G401 (cell line): ENCODE measurements at regions not wholly inside any gene's neighbourhood (a gene's known extent, or its start where the extent isn't known, plus 50 kb on each side); places are given as distances from the start of the nearest gene placed in this dataset.

Experiments used
- DNase-seq: peaks from one replicate; pipeline ENCODE4 v3.0.0-alpha.2; 2015; ENCODE audit warnings: low spot score
- in situ Hi-C: cut with HindIII; loops from 2 replicates; pipeline ENCODE4 v1.10.0; 2016; ENCODE audit warnings: low sequenced_read_pairs, mixed read lengths

DNA sequence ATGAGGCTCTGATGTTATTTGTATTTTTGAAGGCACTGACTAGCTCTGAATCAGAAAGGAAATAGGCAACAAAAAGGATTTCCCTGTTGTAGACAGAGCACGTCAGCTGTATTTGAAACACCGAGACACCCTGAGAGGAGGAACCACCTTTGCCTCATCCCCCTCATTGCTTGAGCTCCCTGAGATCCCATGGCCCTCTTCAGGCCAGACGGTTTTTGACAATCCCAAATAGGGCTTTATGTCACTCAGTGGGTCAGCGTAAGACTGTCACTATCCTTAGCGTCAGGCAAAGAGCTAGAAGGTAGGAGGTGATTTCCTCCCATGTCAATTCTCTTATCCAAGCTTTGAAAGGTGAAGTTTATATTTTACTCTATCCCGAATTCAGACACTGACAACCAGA lies 254.3 kb downstream of the ZNF621 start:
- in situ Hi-C loops = no loop called here
- peak; percentile 12 for DNase-seq

DNA sequence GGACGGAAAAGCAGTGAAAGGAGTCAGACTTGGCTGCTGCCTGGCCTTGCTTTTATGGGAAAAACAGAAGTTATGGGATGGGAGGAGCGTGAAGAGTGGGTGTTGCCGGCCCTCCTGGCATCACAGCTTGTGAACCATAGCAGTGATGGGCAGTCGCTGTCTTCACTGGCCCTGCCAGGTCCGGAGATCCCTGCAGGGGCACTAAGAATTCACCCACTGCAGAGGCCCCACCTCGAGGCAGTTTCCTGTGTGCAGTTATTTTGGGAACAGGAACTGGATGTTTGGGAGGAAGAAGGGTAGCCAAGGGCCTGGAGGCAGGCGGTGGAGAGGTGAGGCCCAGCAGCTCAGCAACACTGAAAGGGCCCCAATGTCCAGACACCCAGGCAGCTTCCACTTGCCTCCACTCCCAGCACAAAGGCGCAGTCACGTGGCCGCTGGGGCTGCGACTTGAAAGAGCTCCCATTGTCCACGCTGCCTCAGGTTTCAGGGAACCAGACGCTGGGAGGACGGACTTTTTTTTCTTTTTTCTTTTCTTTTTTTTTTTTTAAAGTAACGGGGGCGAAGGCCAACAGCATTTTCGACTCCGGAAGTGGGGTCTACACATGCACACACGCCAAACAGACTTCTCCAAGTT lies 255.6 kb downstream of the ZNF621 start:
- peak; percentile 86 for DNase-seq
- in situ Hi-C loops = no loop called here

DNA sequence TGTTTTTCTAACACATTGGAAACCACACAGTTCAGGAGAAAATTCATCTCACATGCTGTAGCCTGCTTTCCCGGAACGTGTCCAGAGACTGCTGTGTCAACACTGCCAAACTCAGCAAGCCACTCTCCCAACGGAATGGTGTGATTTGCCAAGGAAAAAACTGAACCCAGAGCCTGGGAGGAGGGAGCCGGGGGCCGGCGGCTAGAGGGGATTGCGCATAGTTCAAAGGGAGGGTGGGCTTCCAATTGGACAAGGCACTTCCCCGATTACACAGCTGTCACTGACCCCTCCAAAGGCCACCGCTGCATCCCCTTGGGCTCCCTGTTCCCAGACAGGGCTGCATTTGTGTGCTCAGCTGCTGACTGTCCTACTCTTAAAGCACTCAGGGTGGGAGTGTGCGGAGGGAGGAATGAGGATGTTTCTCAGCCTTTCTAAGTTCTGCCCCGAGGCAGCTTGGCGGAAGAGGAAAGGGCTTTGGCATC lies 256.2 kb downstream of the ZNF621 start:
- in situ Hi-C loops = no loop called here
- peak; percentile 71 for DNase-seq

DNA sequence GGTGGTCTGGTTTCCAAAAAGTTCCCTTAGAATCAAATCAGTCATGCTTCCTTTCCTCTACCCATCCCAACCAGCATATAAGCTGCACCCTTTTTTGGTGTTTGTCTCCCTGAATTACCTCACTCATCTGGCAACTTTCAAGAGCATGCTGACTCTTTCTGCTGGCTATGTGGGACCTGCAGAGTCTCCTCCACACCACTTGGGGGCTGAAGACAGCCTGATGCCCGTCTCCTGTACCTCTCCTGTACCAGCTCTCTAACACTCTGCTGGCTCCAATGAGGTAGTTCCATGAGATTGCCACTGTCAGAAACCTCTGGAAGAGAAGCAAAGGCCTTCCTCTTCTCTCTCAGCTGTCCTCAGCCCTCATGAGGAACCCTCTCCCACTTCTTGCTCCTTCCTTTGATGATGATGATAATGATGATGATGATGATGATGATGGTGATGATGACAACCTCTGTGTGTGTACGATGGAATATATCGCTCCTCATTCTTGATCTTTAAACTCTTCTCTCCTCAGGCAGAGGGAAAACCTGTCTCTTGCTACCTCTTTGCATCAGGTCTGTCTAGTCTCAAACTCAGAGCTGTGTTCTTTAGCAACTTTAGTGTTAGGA lies 257.5 kb downstream of the ZNF621 start:
- in situ Hi-C loops = no loop called here
- no peak for DNase-seq

DNA sequence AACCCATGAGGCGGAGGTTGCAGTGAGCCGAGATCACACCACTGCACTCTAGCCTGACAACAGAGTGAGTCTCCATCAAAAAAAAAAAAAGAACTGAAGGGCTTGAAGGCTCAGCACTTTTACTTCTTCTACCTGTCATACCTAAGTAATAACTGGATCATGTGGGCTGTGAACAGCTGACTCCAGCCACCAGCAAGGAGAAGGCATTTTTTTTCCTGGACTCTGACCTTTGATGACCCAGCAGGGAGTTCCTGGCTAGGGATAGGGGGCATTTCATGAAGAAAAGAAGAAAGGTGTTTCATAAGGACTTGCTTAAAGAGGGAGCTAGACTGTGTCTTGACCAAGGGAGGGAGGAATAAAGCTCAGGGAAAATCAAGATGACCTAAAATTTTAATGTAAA lies 266.0 kb downstream of the ZNF621 start:
- in situ Hi-C loops = no loop called here
- no peak for DNase-seq

DNA sequence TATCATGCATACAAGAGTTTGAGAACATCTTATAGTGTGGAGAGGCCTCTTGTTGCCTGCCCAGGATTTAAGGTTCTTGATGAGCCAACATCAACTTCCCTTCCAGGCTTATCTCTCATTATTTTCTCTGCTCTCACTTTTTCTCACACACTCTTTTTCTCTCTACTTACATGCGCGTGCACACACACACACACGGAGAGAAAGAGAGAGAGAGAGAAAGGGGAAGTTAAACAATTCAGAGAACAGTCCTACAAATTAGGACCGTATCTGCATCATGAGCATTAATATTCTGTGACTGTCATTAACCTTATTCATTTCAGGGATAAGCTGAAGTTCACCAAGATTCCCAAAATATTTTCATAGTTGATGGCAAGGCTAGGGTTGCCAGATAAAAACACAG lies 269.0 kb downstream of the ZNF621 start:
- no peak for DNase-seq
- in situ Hi-C loops = no loop called here

DNA sequence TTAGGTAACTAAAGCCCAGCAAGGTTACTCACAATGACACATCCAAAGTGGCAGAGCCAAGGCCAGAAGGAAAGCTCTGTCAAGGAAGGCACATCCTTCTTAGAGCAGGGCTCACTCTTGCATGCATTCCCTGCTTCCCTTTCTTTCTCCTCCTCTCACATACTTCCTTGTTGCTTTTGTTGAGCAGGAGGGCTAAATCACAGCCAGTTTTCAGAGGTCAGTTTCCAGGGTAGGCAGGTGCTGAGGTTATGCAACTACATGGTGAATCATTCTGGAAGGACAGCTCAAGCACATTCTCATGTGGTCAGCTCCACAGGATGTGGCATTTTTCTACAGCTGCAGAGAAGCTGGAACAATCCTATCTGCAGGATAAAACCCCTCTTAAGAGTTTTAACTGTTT lies 275.6 kb downstream of the ZNF621 start:
- no peak for DNase-seq

DNA sequence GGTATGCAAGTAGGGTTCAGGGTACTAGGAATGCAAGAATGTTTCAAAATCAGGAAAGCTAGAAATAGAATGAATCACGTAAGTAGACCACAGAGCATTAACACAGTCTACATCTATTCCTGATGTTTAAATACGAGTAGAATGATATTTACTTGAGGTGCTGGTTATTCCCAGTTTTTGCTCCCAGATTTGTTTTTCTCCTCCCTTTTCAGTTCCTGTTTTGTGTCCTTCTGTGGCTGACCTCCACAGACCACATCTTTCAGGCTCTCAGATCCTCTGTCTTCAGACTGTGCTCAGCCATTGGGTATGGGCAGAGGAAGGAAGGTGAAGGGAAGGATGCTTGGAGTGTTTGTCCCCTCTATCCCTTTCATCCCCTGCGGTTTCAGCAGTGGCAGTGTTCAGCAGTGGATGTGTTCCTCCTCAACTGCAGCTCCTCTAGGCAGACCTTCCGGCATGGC lies 276.6 kb downstream of the ZNF621 start:
- DNase-seq = no peak
- in situ Hi-C loops = no loop called here

More for the DNA sequence above, 275.6 kb downstream of the ZNF621 start:
- in situ Hi-C loops = no loop called here

DNA sequence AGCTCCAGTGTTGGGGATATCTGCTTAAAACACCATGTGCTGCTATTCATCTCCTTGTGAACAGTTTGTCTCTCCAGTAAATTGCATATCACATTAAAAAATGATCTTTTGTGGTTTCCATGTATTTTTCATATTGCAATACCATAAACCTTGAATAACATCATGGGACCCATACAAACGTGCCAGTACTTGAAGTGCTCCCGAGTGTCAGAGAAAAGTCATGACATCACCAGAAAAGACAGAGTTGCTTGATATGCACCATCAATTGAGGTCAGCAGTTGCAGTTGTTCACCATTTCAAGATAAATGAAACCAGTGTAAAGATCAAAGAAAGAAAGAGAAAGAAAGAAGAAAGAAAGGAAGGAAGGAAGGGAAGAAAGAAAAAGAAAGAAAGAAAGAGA lies 278.6 kb downstream of the ZNF621 start:
- in situ Hi-C loops = no loop called here
- DNase-seq = no peak

DNA sequence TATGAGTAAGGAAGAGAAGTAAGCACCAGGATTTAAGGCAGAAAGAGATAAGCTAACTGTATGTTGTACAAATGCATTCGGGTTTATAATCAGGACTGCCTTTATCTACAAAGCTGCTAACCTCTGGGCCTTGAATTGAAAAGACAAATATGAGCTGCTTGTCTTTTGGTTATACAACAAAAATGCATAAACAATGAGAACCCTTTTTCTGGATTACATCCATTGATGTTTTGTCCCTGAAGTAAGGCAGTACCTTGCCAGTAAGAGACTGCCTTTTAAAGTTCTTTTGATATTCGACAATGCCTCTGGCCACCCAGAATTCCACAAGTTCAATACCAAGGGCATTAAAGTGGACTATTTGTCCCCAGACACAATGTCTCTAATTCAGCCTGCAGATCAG lies 280.7 kb downstream of the ZNF621 start:
- no peak for DNase-seq
- in situ Hi-C loops = no loop called here

DNA sequence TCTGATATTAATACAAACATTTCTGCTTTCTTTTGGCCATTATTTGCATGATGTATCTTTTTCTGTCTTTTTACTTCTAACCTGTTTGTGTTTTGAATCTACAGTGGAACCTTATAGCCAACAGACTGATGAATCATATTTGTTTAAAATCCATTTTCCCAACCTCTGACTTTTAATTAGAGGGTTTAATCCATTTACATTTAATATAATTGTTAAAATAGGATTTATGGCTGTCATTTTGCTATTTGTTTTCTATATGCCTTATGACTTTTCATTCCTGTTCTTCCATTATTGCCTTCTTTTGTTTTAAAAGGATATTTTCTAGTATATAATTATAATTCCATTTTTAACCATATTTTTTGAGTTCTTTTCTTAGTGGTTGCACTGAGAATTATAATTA lies 286.1 kb downstream of the ZNF621 start:
- no peak for DNase-seq
- in situ Hi-C loops = no loop called here

DNA sequence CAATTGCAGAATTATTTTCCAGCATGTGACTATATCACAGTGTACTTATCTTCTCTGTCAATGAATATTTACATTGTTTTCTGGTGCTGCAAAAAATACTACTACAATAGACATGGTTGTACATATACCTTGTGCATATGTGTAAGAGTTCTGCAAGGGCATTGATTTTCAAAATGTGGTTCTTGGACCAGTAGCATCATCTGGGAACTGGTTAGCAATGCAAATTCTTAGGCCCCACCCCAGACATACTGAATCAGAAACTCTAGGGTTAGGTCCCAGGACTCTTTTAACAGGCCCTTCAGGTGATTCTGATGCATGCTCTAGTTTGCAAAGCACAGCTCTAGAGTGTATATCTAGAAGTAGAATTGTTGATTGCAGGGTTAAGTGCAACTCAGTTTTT lies 292.3 kb downstream of the ZNF621 start:
- DNase-seq = no peak
- in situ Hi-C loops = no loop called here

DNA sequence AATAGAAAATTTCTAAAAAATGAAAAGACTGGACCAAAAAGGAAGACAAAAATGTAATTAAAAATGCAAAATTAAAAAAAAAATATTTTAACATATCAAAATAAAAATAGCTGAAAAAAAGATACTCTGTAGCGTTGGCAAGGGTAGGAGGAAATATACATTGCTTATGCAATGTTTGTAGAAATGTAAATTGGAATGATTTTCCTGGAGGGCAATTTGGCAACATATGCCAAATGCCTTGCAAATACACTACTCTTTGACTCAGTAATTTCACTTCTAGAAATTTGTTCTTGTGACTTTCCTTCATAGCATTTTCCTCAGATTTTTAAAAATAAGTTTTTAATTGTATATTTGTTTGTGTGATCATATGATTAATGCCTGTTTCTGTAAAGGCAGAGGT lies 296.6 kb downstream of the ZNF621 start:
- in situ Hi-C loops = no loop called here
- no peak for DNase-seq

DNA sequence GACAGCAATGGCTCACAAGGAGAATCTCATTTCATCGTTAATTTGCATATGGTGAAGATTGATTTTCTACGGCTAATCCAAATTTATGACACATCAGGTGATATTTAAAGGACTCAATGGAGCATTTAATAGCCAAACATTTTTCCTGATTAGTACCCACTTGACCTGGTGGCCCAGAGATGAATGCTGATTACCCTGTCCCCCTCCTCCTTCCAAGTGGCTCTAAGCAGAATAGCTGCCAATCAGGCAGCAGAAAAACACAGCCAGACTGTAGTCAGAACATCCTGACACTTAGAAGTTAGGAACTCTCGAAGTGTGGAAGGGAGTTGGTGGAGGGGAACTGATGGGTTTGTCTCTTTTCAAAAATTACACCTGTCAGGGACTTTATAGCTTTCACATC lies 302.5 kb downstream of the ZNF621 start:
- in situ Hi-C loops = no loop called here
- no peak for DNase-seq

DNA sequence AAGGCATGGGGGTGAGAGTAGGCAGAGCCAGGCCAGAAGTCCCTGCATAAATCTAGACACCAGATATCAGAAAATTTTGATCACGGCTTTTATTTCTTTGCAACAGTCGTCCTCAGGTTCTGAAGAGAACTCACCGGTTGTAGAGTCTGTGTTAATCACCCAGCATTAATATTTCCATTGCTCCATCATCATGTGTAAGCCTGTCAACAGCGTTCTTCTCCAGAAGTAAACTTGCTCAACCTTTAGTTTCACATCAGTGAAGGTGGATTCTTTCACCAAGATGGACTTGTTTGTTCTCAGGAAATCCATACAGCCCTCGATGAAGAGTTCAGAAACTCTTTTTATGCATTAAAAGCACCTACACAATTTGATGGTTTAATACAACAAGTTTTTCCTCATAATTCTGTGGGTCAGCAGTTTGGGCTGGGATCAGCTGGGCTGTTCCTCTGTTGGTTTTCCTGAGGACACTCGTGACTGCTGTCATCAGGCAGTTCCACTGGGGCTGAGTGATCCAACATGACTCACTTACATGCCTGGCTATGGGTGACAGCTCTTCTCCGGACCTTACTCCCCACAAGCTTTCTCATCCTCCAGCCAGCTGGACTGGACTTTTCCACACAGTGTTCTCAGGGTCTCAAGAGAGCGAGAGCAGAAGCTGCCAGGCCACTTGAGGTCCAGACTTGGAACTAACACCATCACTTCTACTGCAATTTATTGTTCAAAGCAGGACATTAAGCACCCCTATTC lies 303.4 kb downstream of the ZNF621 start:
- DNase-seq = no peak
- in situ Hi-C loops = no loop called here

DNA sequence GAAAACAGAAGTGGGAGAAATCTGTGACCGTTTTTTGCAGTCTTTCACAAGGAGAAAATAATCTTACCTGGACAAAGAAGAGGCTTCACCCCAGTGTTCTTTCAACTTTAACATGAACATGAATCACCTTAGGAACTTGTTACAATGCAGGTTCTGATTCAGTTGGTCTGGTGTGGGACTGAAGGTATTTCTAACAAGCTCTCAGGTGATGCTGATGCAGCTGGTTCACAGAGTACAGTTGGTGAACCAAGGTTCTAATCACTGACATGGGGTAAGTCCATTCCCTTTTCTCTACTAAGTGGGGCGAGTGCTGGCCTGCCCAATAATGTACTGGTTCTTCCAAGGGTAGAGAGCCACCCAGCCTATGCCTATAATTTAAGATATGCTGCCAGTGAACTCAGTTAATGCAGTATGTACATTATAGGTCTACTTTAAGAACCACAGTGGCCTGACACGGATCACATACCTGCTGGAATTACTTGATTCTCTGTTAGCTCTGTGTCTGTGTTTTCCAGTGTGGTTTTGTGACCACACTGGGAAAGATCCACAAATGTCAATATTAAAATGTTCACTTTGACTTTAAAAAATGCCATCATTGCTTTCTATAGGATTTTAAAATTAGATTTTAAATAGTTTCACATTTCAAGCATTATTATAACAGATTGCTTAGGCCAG lies 304.1 kb downstream of the ZNF621 start:
- in situ Hi-C loops = no loop called here
- no peak for DNase-seq

DNA sequence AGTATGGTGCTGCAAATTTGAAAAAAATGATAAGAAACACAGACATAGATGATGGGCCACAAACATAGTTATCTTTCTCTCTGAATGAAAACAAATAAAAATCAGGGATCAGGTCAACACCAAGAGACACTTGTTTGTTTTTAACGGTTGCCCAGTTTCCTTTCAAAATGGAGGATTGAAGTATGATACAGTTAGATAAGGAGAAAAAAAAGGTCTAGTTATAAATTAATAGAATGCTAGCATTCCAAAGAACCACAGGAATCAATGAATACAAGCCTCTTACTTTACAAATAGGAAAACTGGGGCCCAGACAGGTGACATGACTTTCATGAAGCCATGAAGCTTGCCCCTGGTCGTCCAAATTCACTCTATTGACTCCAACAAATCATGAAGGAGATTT lies 305.1 kb downstream of the ZNF621 start:
- no peak for DNase-seq
- in situ Hi-C loops = no loop called here

DNA sequence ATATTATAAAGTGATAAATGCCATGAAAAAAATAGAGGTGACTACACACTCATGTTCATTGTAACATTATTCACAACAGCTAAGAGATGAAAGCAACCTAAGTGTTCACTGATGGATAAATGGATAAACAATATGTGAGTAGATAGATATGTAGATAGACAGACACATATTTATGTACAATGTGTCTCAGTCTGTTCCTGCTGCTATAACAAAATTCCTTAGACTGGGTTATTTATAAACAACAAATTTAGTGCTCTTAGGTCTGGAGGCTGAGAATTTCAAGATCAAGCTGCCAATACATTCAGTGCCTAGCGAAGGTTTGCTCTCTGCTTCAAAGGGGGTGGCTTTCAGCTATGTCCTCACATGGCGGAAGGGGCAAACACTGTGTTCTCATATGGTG lies 312.5 kb downstream of the ZNF621 start:
- in situ Hi-C loops = no loop called here
- DNase-seq = no peak

DNA sequence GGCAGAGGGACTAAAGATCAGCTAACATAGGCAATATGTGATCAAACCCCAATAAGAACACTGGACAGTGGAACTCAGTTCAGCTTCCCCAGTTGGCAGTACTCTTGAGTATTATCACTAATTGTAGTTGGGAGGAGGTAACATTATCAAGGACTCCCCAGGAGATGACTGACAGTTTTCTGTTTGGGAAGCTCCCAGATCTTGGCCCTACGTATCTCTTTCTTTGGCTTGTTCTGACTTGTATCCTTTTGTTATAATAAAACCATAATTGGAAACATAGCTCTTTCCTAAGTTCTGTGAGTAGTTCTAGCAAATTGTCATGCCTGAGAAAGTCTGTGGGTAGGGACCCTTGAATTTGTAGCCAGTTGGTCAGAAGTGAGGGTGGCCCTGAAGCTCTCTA lies 316.4 kb downstream of the ZNF621 start:
- DNase-seq = no peak
- in situ Hi-C loops = no loop called here

DNA sequence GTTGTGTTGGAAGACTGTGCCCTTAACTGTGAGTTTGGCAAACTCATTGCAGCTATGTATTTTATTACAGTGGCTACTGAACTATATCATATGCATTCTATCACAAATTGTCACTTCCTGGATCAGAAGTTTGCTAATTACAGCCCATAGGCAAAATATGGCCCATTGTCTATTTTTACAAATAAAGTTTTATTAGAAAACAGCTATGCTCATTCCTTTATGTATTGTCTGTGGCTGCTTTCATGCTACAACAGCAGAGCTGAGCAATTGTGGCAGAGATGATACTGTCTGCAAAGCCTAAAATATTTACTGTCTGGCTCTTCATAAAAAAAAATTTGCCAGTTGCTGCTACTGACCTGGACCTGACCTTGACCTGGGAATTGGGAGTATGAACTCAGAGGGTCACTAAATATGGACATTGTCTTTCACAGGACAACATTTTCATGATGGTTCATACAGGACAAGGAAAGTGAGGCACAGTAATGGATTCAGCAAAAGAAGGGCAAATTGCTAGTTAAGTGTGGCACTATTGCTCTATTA lies 316.9 kb downstream of the ZNF621 start:
- in situ Hi-C loops = no loop called here
- DNase-seq = no peak
